Prostate gland (tissue), 2 donors: ENCODE measurements at regions not wholly inside any gene's neighbourhood (a gene's known extent, or its start where the extent isn't known, plus 50 kb on each side); places are given as distances from the start of the nearest gene placed in this dataset.
"Not testable (repeated sequence)": the region's sequence is repeated elsewhere in the genome, so short reads cannot be mapped to it uniquely, and the experiment has no call there.

Source experiments
- CTCF ChIP-seq, 4 experiments: fragments of 200-600 bp in 2 of 4; fragments of 450-650 bp in 2 of 4; sonication (generic) in 2 of 4; IDR thresholded peaks; 1 replicate in 3 of 4; 2 replicates in 1 of 4; pipeline ENCODE4 v1.5.1; 2016 to 2019; ENCODE audit warnings: antibody characterized with exemption in 4 of 4, mild to moderate bottlenecking in 2 of 4, moderate library complexity in 2 of 4
- POLR2A ChIP-seq: fragments of 450-650 bp; IDR thresholded peaks from one replicate; pipeline ENCODE4 v1.6.1; 2016; ENCODE audit warnings: antibody characterized with exemption, mild to moderate bottlenecking
- POLR2AphosphoS5 ChIP-seq: sonication (generic); formaldehyde crosslinking; IDR thresholded peaks from one replicate; pipeline ENCODE4 v1.6.1; 2017; ENCODE audit warnings: antibody characterized with exemption

GRCh38 chr4:189706821-189707220, 233.9 kb upstream of the FRG1 start:
- not testable (repeated sequence) for TF ChIP-seq CTCF (IDR thresholded peaks at IDR 0.05); POLR2A; POLR2AphosphoS5
